NCI-H1417 (cell line): ENCODE measurements at regions not wholly inside any gene's neighbourhood (a gene's known extent, or its start where the extent isn't known, plus 50 kb on each side); places are given as distances from the start of the nearest gene placed in this dataset.
"Not testable (repeated sequence)": the region's sequence is repeated elsewhere in the genome, so short reads cannot be mapped to it uniquely, and the experiment has no call there.

ENCODE experiments used
- DNase-seq, 3 experiments: peaks; one replicate each; lab custom pipeline; 2025; lab: John Stamatoyannopoulos, UW

DNA sequence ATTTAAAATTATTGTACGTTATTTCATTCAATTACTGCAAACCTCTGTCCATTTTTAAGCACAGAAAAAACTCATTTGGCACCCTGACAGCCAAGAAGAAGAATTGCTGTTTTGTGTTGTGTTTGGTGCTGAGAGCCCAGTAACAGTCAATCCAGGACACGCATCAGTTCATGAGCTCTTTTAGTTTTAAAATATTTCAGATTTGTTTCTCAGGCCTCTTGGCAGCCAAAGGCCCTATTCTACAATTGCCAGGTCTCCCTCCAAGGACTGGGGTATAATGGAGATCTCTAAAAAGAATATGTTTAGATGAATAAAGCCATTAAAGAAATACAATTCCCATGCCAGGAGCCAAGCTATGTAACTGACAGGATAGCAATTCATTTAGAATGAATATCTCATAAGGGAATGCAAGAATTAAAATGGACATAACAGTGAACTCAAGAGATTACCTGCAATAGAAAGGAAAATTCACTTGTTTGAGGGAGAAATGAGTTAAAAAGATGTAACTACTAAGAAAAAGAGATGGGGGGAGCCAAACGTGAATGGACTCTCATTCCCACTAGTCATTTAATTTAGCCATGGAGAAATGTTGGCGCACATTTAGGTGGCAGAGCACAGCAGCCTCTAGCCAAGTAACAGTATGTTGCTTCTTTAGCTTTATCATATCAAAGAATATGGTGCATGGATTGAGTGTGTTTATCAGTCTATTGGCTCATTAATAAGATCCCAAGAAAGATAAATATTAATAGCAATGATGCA, 140.6 kb upstream of the PELI2 start:
- DNase-seq: no peak

DNA sequence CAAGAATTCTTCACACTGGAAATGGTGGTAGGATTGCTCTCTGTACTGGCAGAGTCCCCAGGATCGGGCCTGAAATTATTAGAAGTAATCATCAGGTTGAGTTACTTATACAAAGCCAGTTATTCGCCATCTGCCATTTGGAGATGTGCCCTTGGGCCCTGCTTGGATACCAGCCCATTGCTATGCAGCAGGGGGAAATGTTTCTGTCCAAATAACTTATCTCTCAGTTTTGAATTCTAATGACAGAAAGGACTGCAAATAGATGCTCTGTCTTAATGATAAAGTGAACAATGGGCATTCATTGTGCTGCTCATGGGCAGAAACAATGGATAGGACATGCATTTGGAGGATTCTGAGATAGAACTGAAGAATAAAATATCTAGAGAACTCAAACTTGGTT, 139.1 kb upstream of the PELI2 start:
- peak in 1 of 3 experiments; percentile 60 for DNase-seq

DNA sequence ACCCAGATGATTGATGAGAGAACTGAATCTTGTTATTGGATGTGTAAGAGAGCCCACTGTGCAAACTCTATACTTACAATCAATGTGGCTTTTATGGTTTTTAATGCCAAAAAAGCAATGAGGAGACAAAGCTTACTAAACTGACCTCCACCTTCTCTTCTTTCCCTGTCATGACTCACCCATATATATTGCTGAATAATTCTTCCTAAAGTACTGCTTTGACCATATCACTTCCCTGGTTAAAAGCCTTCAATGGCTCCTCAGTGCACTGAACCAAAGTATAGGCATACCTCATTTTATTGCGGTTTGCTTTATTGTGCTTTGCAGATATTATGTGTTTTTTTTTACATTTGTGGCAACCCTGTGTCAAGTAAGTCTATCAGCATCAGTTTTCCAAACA, 138.4 kb upstream of the PELI2 start:
- no peak for DNase-seq

DNA sequence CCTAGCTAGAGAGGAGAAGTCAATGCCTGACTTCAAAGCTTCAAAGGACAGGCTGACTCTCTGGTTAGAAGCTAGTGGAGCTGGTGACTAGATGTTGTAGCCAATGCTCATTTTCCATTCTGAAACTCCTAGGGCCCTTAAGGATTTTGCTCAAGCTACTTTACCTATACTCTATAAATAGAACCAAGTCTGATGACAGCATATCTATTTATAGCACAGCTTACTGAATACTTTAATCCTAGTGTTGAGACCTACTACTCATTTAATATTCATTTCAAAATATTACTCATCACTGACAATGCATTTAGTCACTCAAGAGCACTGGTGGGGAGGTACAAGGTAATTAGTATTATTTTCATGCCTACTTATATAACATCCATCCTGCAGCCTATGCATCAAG, 137.2 kb upstream of the PELI2 start:
- DNase-seq: no peak

DNA sequence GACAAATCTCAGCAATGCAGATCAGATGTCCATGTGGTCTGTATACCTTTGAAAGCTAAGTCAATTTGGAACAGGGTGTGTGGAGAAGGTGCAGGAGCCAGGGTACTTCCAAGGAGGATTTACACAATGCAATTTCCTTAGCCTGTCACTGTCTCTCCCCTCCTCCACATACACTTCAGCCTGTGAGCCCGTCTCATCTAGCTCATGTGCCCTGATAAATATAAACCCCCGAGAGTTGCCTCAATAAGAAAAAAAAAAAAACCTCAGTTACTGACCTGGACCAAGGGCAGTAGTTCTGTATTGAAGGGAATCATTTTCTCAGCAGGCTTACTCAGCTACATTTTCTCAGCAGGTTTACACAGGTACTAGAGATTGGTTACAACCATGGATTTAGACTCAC, 132.1 kb upstream of the PELI2 start:
- DNase-seq: no peak

DNA sequence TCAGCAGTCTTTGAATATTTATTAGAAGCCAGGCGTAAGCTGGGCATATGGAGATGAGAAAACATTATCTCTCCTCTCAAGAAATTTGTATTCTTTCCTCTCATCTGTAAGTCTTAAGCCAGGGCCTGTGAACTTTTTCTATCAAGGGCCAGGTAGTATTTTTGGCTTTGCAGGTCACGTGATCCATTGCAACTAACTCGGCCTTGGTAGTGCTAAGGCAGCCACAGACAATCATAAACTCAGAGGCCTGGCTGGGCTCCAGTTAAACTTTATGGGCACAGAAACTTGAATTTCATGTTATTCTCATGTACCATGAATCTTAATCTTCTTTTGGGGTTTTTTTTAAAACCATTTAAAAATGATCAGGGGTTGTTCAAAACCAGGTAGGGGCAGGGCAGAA, 117.4 kb upstream of the PELI2 start:
- no peak for DNase-seq

DNA sequence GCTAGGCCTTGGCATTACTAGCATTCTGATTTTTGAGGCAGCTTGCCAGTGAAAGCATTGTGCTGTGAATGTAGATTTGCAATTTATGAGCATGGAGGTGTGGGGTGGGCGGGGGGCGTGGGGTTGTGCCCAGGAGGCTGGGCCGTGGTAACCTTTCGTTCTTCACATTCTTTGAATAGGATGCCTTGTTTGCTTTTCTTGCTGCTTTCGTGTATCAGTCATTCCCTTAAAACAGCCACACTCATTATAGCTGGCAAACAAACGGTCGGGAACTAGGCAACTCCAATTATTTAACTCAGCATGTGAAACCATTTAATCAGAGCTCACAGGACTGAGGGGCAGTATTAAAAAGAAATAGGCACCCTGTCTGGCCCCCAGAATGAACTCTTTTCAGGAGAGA, 115.9 kb upstream of the PELI2 start:
- peak in 2 of 3 experiments; percentile 25 to 77 for DNase-seq

DNA sequence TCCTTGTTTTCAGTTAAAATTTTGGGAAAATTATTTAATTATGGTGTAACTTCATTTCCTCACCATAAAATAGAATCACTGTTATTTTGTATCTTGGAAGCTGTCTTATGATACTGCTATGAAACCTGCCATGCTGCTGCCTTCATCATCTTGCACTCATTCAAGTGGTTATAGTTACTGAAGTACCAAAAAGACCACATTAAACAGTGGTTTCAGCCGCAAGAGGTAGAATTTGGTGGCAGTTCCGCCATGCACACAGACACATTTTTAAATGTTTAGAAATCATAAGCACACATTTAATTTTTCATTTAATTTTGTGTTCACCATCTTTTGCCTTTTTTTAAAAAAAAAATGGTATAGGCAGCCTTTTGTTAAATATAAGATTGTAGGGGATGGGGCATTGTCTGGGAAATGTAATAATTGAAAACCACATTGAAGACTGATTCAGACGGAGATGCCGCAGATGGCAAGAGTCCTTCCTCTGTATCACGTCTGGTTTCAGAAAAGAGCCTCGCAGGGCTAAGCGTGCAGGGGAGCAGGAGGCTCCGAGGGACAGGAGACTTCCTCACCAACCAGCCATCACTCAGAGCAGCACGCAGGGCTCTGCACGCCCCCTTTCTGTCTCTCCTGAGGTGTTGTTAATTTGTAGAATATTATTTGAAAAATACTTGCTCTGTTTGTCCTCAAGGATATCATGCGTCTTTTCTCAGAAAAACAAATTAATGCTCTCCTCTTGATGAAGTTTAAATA, 115.2 kb upstream of the PELI2 start:
- no peak for DNase-seq

DNA sequence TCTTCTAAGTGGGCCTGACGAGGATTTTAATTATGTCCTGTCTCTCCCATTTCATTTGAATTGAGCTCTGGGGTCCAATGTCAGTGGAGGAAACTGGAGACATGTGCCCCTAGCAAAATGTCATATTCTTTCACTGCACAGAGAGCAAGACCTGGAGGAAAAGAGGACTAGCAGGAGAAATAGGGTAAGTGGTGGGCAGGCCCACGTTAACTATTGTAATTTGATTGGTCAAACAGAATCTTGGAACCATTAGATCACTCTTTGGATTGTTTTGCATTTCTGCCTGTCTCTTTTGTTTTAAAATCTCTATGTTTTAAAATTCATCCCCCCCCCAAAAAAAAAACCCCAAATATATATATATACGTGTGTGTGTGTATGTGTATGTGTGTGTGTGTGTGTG, 113.9 kb upstream of the PELI2 start:
- DNase-seq: no peak

DNA sequence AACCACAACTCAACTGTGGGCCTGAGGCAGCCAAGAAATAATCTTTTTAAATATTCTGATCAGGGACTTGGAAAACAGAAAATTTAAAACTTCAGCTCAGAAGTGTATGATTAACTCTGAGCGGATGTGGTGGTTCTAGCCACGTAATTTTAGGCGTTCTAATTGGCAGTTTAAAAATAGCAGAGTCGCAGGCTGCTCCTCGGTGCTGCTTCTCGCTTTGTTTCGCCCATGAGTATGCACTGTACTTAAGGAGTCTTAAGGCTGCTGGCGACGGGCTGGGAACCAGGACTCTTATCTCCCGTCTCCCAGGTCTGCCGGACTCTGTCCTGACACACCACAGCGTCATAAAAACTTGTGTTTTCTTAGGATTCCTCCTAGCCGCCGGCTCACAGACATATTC, 113.4 kb upstream of the PELI2 start:
- DNase-seq: no peak

DNA sequence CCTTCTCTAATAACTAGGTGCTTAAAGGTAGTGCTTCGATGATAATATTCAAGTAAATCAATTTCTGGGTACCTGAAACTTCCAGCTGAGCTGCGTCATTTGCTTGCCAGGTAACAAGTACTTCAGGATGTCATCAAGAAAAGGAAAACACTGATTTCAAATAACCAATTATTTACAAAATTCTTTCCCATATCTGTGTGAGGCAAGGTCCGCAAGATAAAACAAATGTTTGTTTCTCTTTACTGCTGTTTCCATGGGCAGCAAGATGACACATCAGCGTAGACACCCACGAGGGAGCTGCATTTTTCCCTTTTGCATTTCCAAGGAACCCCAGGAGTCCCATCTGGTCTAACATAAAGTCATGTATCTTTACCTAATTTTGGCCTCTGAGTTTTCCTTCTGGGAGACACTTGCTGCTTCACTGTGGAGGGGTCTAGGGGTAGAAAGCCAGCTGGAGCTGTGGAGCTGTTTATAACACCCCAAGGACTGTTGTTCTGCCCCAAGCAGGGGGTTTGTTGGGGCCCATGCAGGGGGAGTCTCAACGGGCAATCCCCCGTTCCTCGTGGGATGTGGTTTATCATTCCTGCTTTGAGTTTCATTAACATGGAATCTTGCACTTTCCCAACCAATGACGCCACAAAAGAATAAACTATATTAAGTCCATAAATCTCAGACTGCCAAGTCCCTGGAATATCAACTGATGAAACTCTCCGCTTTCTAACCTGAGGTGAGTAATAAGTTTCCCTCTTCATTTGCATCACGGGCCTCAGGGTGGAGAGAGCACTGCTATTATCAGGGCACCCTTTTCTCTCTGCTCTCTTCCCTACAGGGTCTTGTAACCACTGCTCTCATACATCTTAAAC, 112.8 kb upstream of the PELI2 start:
- DNase-seq: no peak

DNA sequence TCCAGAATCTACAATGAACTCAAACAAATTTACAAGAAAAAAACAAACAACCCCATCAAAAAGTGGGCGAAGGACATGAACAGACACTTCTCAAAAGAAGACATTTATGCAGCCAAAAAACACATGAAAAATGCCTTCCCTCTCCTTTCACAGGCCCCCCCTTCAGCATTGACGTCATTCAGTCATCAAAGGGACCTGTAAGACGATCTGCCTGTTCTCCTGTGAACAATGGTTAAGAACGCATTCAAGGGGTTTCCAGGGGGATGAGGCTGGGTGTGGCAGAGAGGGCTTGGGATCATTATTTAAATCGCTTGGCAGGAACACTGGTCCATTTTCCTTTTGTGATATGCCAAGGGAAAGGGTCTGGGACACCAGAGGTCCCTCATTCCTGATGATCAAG, 110.7 kb upstream of the PELI2 start:
- peak in 1 of 3 experiments; percentile 40 for DNase-seq

DNA sequence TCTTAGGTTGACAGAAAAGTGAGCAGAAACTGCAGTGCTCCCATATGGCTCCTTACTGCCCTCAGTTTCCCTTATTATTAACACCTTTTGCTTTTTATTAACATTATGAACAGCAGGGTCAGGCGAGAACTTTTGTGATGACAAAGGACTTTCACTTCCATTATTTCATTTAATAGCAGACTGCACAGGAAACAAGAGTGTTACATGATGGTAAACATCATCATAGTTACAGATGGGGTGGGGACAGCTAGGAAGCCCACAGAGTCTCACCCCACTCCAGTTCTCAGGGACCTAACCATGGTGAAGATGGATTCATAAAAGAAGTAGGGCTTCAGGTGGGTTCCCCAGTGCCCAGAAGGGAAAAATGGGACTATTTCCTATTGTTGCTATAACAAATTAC, 110.1 kb upstream of the PELI2 start:
- DNase-seq: no peak

DNA sequence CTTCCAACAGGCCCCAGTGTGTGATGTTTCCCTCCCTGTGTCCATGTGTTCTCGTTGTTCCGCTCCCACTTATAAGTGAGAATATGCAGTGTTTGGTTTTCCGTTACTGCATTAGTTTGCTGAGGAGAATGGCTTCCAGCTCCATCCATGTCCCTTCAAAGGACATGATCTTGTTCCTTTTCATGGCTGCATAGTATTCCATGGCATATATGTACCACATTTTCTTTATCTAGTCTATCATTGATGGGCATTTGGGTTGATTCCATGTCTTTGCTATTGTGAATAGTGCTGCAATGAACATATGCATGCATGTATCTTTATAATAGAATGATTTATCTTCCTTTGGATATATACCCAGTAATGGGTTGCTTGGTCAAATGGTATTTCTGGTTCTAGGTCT, 109.5 kb upstream of the PELI2 start:
- DNase-seq: not testable (repeated sequence)

DNA sequence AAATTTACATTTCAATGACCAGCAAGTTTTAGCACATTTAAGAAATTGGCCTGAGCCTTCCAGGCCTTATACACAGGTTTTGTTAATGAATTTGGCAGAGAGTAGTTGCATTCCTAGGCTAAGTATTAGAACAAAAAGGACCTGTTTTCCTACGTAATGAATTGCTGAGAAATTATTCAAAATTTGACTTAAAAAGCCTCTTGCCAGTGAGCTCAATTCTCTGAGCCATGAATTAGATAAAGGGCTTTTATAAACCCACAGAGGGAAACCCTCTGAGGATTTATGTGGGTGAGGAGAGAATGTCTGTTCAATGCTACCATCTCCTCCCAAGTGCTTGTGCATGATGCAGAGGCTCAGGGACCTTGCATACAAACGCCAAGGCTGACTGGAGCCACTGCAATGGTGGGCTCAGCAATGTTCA, 94.5 kb upstream of the PELI2 start:
- no peak for DNase-seq

DNA sequence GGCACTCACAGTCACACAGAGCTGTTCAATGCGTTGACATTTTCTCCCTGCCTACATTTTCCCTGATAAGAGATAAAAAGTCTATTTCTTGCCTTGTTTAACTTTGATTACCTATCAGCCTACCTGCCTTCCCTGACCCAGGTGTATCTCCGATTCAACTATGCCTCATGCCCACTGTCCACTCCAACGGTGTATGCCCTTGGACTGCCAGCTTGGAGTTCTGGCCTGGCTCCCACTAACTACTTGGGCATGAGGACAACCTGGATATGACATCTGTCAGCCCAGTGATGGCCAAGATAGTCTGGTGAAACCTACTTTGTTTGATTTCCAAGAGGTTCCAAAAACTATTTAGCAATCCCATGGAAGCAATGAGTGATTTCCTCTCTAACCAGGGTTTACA, 93.0 kb upstream of the PELI2 start:
- no peak for DNase-seq

DNA sequence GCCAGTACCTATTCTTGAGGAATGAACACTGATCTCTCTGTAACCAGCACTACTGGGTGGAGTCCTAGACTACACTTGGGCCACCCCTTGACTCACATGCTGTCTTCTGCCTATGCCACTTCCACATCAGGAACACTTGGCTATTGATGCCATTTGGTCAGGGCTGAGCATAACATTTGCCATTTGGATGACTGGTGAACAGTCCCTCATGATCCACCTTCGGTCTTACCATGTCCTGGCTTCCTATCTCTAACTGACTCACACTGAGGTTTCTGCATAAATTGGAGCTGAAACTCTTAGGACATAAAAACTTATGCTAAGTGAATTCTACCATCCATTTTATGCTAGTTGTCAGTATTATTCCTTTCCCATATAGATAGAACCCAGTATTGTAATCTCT, 91.7 kb upstream of the PELI2 start:
- DNase-seq: no peak

DNA sequence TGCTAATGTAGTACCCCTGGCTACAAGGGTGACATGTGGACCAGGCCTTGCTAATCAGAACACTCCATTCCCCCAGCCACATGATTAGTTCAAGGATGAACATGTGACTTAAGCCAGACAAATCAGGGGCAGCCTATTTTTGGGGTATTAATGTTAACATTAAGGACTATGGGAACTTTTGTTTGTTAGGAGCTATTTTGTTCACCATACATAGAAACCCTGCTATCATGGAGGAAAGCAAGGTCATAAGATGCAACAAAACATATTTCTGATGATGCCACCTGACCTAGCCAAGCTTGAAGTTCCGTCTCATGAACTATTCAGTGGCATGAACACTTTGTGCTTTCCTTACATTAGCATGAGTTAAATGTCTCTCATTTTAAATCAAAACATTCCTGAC, 90.8 kb upstream of the PELI2 start:
- DNase-seq: no peak

DNA sequence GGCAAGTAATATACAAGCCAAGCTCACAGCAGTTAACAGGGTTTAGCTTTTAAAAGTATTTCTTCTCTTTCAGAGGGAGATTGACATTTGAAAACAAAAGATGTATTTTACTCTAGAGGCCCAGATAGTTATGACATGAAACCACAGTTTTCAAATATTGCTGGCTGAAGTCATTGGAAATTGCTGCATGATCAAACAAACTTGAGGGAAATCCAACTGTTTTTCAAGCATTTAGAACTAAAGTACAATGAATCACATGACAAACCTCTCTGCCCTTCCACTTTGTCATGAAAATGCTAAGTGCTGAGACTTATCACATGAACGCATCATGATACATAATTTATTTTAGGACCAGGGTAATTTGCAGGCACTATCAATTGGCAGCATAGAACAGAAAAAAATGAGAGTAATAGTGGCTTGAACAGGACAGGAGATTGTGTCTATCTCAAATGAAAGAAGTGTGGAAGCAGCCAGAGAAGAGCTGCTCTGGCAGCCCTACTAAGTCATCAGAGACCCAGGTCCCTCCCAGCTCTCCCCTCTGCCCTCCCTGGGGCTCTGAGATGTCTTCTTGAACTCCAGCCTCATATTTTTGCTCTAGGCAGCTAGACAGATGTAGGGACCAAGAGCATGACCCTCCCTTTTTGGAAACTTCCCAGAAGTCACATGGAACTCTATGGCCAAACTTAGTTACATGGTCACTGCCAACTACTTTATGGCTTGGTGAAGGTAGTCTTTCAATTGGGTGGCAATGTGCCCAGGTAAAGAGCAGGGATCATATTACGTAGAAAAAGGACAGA, 90.1 kb upstream of the PELI2 start:
- DNase-seq: no peak

DNA sequence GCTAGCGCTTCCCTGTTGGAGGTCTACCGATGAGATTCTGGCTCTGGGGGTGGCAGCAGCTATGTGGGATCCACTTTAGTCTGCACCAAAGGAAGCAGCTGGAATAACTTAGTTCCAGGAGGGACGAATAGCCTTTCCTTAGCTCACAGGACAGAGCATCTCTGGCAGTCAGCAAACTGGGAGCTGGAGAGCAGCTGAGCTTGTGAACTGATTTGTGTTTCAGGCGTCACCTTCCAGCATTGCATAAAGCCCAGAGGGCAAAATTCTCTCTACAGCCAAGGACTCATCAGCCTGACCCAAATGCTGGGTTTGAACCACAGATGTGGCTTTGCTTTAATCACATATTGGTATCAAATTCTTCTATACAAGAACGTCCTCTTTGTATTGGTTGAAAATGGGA, 81.9 kb upstream of the PELI2 start:
- no peak for DNase-seq

DNA sequence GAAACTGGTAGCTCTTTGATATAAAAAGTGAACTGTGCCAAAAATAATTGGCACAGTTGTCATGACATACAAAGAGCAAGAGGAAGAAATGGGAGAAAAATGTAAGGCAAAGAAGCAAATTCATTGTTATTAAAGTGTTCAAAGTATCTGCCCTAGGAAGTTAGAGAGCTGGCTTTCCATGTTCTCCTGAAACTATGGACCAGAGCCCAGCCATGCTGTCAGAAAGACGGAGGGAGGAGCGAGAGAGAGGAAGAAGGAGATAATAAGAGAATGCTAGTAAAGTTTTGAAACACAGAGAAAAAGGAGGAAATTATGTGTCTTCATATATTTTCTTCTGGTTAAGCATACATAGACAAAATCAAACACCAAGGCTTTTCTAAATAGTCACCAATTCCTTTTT, 78.1 kb upstream of the PELI2 start:
- DNase-seq: no peak

DNA sequence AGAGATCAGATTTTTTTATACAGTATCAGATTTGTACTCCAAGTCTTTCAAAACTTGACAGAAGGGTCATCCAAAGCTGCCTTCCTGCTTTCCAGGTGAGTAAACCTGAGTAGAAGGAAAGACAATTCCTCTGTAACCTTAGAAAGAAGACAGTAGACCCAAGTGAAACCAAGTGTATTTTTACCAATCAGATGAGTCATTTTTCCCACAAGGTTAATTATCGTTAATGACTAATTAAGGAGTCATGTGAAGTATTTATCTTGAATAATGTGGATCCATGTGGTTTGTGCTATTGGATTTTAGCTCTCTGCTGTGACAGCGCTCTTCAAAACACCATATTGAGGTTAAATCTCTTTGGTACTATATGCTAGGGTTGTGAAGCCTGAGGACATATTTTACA, 74.0 kb upstream of the PELI2 start:
- no peak for DNase-seq
